RWPE2 (cell line): ENCODE measurements at regions not wholly inside any gene's neighbourhood (a gene's known extent, or its start where the extent isn't known, plus 50 kb on each side); places are given as distances from the start of the nearest gene placed in this dataset.
A peak's percentile ranks its signal among the peaks of the same experiment; 100 is the strongest.

Experiments
- ATAC-seq: fragments of 200-7000 bp; cut with Tn5 transposase; 3 replicates; pipeline ENCODE4 v1.9.1; 2021; ENCODE audit warnings: low read depth
- DNase-seq: peaks from one replicate; pipeline ENCODE4 v3.0.0-alpha.2; 2020; ENCODE audit warnings: low spot score
- H3K27ac ChIP-seq: fragments of 450-650 bp; 2 replicates; pipeline ENCODE4 v1.5.1; 2017; ENCODE audit warnings: mild to moderate bottlenecking; ENCODE audit not compliant: poor library complexity, severe bottlenecking
- H3K27me3 ChIP-seq: fragments of 250-450 bp; sonication (Bioruptor Pico); 2 replicates; pipeline ENCODE4 v1.5.1; 2021; ENCODE audit warnings: mild to moderate bottlenecking, moderate library complexity; ENCODE audit not compliant: insufficient read depth, poor library complexity, severe bottlenecking
- H3K36me3 ChIP-seq: fragments of 250-450 bp; sonication (Bioruptor Pico); 2 replicates; pipeline ENCODE4 v1.5.1; 2020; ENCODE audit warnings: low read depth, mild to moderate bottlenecking, moderate library complexity
- H3K4me1 ChIP-seq: fragments of 250-450 bp; sonication (Bioruptor Pico); 2 replicates; pipeline ENCODE4 v1.5.1; 2021; ENCODE audit warnings: mild to moderate bottlenecking, moderate library complexity; ENCODE audit not compliant: insufficient read depth, poor library complexity, severe bottlenecking
- H3K4me3 ChIP-seq: fragments of 250-450 bp; sonication (Bioruptor Pico); 2 replicates; pipeline ENCODE4 v1.5.1; 2021; ENCODE audit warnings: mild to moderate bottlenecking, moderate library complexity; ENCODE audit not compliant: severe bottlenecking
- H3K9me3 ChIP-seq: fragments of 250-450 bp; sonication (Bioruptor Pico); 2 replicates; pipeline ENCODE4 v1.5.1; 2021; ENCODE audit warnings: mild to moderate bottlenecking, moderate library complexity; ENCODE audit not compliant: severe bottlenecking
- CTCF ChIP-seq: fragments of 450-650 bp; IDR thresholded peaks from one replicate; pipeline ENCODE4 v1.5.1; 2017; ENCODE audit warnings: mild to moderate bottlenecking, moderate library complexity; ENCODE audit not compliant: poor library complexity, severe bottlenecking

- no peak overlapping the region for H3K27ac ChIP-seq
- no peaks in the 10 kb centered on the region for H3K27me3 ChIP-seq
- DNase-seq (no peak), ATAC-seq (peak; percentile 19; the same call in 1 of the 3 replicates)
- no peak for TF ChIP-seq CTCF
- no peaks in the 10 kb centered on the region for H3K36me3 ChIP-seq
- no peak overlapping the region for H3K4me3 ChIP-seq
- no peaks in the 10 kb centered on the region for H3K4me1 ChIP-seq
- H3K9me3 ChIP-seq, result no peaks in the 10 kb centered on the region
These were observed 571.2 kb downstream of the QKI start for GRCh38 chr6:163985710-163986109.

GRCh38 chr6:163985040-163985439 is 570.5 kb downstream of the QKI start:
- H3K27ac ChIP-seq, result no peak overlapping the region
- no peaks in the 10 kb centered on the region for H3K36me3 ChIP-seq
- H3K4me3 ChIP-seq, result no peak overlapping the region
- H3K9me3 ChIP-seq, result no peaks in the 10 kb centered on the region
- DNase-seq (no peak), ATAC-seq (no peak)
- H3K27me3 ChIP-seq, result no peaks in the 10 kb centered on the region
- H3K4me1 ChIP-seq, result no peaks in the 10 kb centered on the region
- TF ChIP-seq CTCF, result no peak

GRCh38 chr6:163984124-163984936 is 569.8 kb downstream of the QKI start:
- Histone ChIP-seq H3K27ac (no peak overlapping the region), H3K4me3 (no peak overlapping the region), H3K4me1 (no peaks in the 10 kb centered on the region), H3K9me3 (no peaks in the 10 kb centered on the region), H3K36me3 (no peaks in the 10 kb centered on the region), H3K27me3 (no peaks in the 10 kb centered on the region)
- no peak for TF ChIP-seq CTCF
- DNase-seq (no peak), ATAC-seq (no peak)

- Histone ChIP-seq H3K4me3 (no peak overlapping the region), H3K27ac (no peak overlapping the region), H3K27me3 (no peaks in the 10 kb centered on the region), H3K36me3 (no peaks in the 10 kb centered on the region), H3K4me1 (no peaks in the 10 kb centered on the region), H3K9me3 (no peaks in the 10 kb centered on the region)
- TF ChIP-seq CTCF, result no peak
- no peak for DNase-seq
- ATAC-seq, result no peak
These were observed 569.2 kb downstream of the QKI start for GRCh38 chr6:163983679-163984078.

GRCh38 chr6:163974322-163974721 is 559.8 kb downstream of the QKI start:
- TF ChIP-seq CTCF, result no peak
- Histone ChIP-seq H3K36me3 (no peaks in the 10 kb centered on the region), H3K27me3 (peaks cover 21% of the 10 kb centered on the region), H3K27ac (no peak overlapping the region), H3K9me3 (no peaks in the 10 kb centered on the region), H3K4me3 (no peak overlapping the region), H3K4me1 (no peaks in the 10 kb centered on the region)
- ATAC-seq (no peak), DNase-seq (no peak)
